Cardiac fibroblast (primary cell): ENCODE measurements at regions not wholly inside any gene's neighbourhood (a gene's known extent, or its start where the extent isn't known, plus 50 kb on each side); places are given as distances from the start of the nearest gene placed in this dataset.
"Not testable (repeated sequence)": the region's sequence is repeated elsewhere in the genome, so short reads cannot be mapped to it uniquely, and the experiment has no call there.

Experiments used
- DNase-seq, 2 donors: peaks; one replicate each; pipeline versions ENCODE4 v3.0.0 to v3.0.0-alpha.2; 2010; ENCODE audit warnings: low read depth in 2 of 2
- H3K4me3 ChIP-seq, 2 donors: replicated peaks in 1 of 2; 1 replicate in 1 of 2; 2 replicates in 1 of 2; pipeline ENCODE4 v1.5.1; 2011; ENCODE audit warnings: low read depth in 2 of 2, low read length in 2 of 2, mild to moderate bottlenecking in 2 of 2, moderate library complexity in 1 of 2
- CTCF ChIP-seq: IDR thresholded peaks from one replicate; pipeline ENCODE4 v1.5.1; 2011; ENCODE audit warnings: low read depth, mild to moderate bottlenecking, low read length, inconsistent platforms

- no peak for TF ChIP-seq CTCF
- H3K4me3 ChIP-seq = no peak overlapping the region
- DNase-seq = no peak
Measured at GRCh38 chr7:405489-406211, 114.0 kb downstream of the PDGFA start.

- DNase-seq = no peak
- no peak for TF ChIP-seq CTCF
- H3K4me3 ChIP-seq = no peak overlapping the region
Measured at GRCh38 chr7:407721-408539, 111.7 kb downstream of the PDGFA start.

- no peak for TF ChIP-seq CTCF
- no peak overlapping the region for H3K4me3 ChIP-seq
- DNase-seq = no peak
Measured at GRCh38 chr7:408751-409311, 110.8 kb downstream of the PDGFA start.

- no peak overlapping the region for H3K4me3 ChIP-seq
- no peak for DNase-seq
- no peak for TF ChIP-seq CTCF
Measured at GRCh38 chr7:409339-410281, 110.0 kb downstream of the PDGFA start.

GRCh38 chr7:410395-410910 lies 109.2 kb downstream of the PDGFA start:
- no peak for DNase-seq
- TF ChIP-seq CTCF = no peak
- H3K4me3 ChIP-seq = no peak overlapping the region

- DNase-seq, H3K4me3 ChIP-seq: not testable (repeated sequence)
Measured at GRCh38 chr7:411116-411515, 108.5 kb downstream of the PDGFA start.
